GM21360 (cell line): ENCODE measurements at regions not wholly inside any gene's neighbourhood (a gene's known extent, or its start where the extent isn't known, plus 50 kb on each side); places are given as distances from the start of the nearest gene placed in this dataset.

Experiments used
- ATAC-seq: cut with Tn5 transposase; IDR thresholded peaks from one replicate; pipeline ENCODE4 v1.9.1; 2021; ENCODE audit warnings: mild to moderate bottlenecking, moderate library complexity; ENCODE audit not compliant: unreplicated experiment

DNA sequence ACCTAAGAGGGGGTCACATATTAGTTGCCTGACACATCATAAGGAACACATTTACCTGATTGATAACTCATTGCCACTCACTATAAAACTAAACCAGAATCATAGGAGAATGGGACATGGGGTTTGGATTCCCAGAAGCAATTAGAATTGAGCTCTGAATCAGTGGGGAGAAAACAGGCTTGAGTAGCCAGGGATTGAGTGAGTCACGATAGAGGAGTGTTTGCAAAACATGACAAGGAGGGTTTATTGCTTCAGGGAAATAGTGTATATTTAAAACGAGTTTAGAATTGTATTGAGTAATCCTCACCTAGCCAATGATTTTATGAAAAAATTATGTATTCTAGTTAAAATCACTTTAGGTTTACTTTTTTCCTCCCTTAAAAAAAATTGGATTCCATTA, 101.1 kb upstream of the THRB start:
- no peak for ATAC-seq

- no peak for ATAC-seq
Observed at GRCh38 chr3:24596626-24597025, 102.0 kb upstream of the THRB start.

GRCh38 chr3:24598695-24599470, 104.2 kb upstream of the THRB start:
- ATAC-seq = no peak

DNA sequence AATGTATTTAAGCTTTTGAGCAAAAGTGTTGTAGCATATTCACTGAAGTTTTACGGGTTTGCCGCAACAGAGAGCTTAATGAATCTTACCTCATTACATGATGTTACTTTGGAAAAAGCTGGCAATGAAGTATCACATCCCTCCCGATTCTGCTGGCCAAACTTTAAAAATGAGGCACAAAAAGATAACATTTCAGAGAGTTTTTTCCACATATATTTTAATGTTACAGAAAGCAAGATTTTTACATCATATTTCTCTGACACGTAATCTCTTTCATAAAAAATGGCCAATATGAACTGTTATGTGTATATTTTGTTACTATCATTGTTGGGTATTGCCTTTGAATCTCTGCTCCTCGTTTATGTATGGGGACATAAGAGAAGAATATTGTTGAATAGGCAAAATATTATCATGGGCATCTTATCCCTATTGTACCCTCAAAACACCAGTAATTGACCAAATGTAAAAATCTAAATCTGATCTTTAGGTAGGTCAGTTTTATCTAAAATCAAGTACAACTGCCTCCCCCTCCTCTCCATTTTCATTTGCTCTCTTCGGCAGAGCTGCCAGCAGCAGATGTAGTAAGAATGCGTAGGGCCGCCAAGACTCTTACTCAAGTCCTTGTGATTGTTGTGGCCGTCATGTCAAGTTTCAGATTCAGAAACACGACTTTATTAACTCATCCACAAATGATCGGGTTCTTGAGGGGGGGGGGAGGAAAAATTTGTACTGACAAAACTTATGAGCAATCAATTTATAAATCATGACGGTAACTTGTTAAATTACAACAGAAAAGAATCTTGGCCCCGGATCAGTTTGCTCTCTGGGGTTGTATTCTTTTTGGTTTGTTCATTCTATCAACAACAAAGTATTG, 106.7 kb upstream of the THRB start:
- ATAC-seq = no peak

GRCh38 chr3:24604215-24604614, 109.6 kb upstream of the THRB start:
- no peak for ATAC-seq

DNA sequence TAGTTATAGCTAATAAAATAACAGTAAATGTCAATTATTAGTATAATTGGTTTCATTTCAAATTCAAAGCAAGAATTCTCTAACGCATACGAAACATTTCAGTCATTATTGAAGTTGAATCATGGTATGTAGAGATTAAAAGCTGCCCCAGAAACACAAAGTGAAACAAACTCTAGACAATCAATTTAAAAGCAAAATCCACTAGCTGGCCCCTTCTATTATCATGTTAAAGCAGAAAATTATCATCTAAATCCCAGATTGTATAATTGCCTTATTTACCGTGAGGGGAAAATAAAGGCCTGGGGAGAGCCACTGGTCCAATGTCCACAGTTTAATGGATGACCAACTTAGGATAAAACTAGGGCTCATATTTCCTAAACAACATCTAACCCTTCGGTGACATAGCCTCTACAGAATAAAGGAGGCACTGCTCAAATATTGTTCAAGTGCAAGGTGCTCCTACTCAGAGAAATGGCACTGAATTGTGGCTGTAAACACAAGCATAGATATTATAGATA, 110.9 kb upstream of the THRB start:
- no peak for ATAC-seq

DNA sequence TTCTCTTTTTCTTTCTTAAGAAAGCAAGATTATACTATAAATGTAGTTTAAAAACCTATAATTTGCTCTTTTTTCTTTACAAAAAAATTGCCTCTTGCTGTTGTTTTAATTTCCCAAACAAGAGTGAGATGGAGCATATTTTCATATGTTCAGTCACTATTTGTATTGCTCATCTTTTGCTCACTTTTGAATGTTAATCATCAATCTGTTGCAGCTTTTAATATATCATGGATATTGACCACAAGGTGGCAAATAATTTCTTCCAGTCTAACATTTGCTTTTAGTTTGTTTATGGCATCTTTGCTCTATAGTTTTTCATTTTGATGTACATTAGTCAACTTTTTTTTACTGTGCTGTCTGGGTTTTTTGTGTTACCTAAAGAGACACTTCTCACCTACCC, 112.6 kb upstream of the THRB start:
- no peak for ATAC-seq

DNA sequence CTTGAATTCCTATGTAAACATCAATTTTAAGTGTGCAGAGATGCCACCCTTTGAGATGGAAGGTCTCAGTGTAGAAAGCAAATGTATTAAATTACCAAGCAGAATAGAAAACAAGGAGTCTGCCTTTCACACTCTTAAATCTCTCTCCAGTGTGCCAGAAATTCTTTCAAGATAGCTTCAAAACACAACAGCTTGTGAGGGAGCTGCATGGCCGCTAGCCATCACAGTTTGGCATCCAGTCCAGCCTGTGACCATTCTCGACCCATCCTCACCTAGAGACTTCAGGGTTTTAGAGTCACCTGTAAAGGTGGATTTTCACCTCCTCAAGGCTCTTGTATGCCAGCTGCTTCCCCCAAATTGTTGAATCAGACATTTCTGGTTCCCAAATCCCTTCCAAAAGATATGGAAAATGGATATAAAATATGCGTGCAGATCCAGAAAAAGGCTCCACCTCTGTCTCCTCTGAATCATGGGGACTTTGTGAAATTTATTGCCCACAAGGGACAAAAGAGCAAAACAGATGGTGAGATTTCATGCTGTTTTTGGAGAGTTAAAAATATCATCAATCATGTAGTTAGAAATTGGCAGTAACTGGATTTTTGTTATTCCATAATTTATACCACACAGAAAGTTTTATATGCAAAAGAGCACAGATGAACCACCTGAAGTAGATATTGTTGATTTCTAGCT, 114.2 kb upstream of the THRB start:
- ATAC-seq = no peak

GRCh38 chr3:24614359-24614758, 119.7 kb upstream of the THRB start:
- ATAC-seq = no peak

GRCh38 chr3:24615177-24615576, 120.5 kb upstream of the THRB start:
- no peak for ATAC-seq

DNA sequence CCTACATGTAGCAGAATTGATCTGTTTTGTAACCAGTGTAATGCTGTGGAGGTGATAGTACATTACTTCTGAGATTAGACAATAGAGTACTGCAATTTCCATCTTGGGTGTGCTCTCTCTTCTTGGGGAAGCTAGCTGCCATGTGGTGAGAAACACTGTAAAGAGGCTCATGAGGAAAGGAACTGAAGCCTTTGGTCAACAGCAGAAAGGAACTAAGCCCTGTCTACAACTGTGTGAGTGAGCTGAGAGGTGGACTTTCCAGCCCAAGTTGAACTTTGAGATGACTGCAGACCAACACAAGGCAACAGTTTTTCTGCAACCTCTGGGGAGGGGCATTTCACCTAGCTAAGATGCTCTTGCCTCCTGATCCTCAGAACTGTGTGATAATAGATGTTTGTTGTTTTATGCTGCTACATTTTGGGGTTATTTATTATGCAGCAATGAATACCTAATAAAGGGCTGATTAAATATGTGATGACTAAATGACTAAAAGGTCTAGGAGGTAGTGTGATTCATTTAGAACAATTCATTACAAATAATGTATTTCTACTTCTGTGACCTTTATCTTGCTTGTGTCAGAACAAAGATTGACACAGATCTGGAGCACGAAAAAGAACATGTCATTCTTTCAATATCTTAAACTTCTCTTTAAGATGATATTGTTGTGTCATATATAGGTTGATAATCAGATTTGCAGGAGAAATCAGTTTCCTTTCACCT, 121.6 kb upstream of the THRB start:
- no peak for ATAC-seq

DNA sequence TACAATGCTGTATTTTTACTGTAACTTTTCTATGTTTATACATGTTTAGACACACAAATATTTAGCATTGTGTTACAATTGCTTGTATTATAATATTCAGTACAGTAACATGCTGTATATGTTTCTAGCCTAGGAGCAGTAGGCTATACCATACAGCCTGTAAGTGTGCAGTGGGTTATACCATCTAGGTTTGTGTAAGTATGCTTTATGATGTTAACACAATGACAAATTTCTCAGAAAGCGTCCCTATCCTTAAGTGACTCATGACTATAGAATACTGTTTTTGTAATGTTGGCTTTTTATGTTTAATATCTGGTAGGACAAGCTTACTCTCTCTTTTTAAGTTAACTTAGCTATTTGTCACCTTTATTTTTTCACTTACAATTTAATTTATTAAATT, 127.5 kb upstream of the THRB start:
- no peak for ATAC-seq

- no peak for ATAC-seq
Observed at GRCh38 chr3:24622696-24623225, 128.1 kb upstream of the THRB start.

DNA sequence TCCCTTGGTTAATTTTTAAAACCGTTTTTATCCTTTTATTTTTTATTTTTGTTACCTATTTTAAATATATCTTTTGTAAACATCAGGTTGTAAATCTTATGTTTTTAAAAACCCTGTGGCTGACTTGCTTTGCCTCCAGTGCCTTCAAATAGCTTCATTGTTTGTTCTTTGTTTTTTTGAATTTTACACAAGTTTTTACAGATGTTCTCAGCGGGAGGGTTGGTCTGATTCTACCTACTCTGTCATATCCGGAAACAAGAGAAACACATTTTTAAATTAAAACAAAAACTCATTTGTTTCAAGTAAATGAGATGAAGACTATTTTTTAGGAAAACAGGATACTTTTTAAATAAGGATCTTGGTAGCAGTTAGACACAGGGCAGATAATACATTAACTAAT, 129.0 kb upstream of the THRB start:
- ATAC-seq = no peak

GRCh38 chr3:24624938-24625681, 130.5 kb upstream of the THRB start:
- ATAC-seq = no peak

DNA sequence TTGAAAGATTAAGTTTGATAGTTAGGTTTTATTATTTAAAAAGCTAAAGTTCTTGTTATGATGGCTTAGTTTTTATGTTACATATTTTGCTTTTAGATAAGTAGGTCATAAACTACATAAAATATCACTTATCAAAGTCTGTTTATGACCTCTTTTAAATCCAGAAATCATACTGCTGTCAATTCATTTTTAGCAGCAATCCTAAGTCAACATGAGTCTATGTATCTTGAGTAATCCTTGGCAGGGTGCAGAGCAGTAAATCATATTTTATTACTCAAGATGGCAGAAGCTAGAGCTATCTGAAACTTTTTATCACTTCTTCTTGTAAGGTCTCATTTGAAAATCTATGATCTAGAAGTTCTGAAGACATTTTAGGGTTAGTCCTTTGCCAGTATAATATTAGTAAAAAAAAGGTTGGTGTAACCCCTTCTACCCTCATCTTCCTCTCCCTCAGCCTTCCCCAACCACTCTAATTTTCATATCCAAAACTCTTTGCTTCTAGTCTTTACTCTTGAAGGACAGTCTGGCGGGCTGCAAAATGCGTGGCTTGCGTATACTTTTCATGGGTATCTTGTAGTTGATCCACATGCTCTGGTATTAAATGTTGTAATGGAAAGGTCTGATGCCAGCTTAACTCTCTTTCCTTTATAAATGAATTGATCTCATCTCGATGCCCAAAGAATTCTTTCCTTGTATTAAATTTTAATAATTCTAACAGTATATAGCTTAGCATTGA, 134.0 kb upstream of the THRB start:
- no peak for ATAC-seq

- ATAC-seq = no peak
Observed at GRCh38 chr3:24631481-24631880, 136.8 kb upstream of the THRB start.

- no peak for ATAC-seq
Observed at GRCh38 chr3:24639061-24639460, 144.4 kb upstream of the THRB start.
